Hepatic stellate cell (primary cell): ENCODE measurements at regions not wholly inside any gene's neighbourhood (a gene's known extent, or its start where the extent isn't known, plus 50 kb on each side); places are given as distances from the start of the nearest gene placed in this dataset.

Experiments
- DNase-seq: peaks from one replicate; pipeline ENCODE4 v3.0.0; 2011; ENCODE audit warnings: low spot score

DNA sequence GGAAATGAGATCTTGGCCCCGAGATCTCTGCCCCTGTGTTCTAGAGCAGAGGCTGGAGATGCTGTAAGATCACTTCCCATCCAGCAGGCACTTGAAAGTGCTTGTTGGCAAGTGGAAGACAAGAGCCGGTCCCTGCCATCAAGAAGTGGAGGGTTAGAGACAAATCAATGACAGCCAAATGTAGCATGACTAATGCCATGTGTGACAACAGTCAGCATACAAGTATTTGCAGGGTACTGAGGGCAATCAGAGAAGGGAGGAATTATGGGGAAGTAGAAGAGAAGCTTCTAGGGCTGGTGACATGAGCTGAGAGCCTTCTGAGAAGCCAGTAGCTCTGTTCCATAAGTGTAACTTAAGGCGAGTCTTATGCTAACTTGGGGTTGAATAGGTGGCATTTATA lies 58.6 kb downstream of the TMEM17 start:
- no peak for DNase-seq

DNA sequence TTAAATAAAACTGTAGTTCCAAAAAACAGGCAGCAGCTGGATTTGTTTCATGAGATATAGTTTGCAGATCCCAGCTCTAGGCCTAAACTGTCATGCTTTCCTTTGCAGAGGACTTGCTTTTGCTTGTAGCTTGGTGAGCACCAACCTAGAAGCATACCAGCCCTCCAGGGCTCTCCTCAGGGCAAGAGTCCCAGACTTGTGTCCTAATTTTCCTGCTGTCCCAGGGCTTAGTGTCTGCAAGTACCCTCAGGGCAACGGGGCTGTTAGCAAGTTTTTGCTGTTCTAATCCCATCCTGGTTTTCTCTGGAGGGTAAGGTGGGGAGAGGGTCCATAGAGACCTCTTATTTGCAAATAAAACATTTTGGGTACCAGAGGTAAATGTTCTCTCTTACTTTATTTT lies 59.5 kb downstream of the TMEM17 start:
- DNase-seq = no peak

DNA sequence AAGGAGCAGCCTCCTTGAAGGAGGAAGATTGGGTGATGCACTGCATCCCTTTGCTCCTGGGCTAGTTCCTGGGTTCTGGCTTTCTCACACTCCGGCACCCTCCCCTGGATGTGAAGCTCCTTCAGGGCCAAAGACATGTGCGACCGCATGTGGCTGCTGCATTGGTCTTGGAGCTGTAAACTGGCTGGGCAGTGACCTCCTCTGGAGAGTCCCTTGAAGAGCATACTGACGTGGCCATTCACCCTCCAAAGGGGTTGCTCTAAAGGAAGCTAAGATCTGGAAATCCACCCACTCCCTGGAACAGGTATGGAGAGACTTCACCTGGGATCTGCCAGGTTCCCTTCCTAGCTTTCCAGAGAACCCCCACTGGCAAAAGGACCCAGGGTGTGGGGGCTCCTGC lies 62.1 kb downstream of the TMEM17 start:
- DNase-seq = no peak

DNA sequence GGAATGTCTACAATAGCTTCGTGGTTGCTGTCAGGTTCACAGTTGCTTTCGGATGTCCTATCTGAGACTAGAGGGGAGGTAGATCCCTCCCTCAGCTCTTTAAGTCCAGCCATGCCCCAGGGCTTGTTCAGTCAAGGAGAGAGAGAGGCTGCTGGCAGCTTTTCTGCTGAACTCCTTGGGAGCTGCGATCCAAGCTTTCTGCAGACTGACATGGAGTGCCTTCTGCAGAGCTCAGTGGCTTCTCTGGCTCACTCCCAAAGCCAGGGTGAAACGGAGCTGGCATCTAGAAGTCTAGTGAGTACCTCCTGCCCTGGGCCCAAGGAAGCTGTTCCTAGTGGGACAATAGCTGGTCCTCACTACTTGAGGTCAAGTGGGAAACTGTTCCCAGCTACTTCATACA lies 62.5 kb downstream of the TMEM17 start:
- no peak for DNase-seq

DNA sequence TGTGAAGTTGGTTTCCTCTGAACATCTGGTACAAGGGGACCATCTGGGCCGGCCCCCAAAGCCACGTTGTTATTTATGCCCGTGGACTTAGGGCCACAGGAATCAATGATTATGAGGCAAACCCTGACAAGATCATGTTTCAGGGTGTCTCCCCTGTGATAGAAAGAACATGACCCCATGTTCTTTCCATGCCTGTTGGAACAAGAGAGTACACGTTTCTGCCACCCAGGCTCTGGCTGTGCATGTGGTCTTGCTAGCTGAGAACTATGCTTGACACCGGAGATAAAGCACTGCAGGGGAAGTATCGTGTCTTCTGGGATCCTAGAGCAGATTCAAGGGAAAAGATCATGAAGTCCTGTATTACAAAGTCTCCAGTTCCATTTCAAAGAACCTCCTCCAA lies 64.2 kb downstream of the TMEM17 start:
- no peak for DNase-seq

DNA sequence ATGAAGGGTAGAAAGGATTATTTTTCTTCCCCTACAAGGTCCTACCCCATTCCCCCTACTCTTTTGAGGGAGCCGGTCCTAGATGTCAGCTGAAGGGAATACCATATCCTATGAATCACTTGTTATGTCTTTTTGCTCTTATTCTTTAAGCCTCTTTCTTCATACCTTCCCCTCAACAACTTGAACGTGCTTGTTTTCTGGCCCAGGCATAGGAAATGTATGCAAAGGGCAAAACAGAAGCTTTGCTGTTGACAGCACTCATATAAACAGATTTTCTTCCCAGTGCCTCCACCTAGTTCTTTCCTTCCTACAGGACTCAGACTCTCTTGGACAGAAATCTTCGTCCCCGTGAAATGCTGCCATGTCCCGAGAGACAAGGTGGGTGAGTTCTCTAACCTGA lies 64.6 kb downstream of the TMEM17 start:
- DNase-seq = no peak

DNA sequence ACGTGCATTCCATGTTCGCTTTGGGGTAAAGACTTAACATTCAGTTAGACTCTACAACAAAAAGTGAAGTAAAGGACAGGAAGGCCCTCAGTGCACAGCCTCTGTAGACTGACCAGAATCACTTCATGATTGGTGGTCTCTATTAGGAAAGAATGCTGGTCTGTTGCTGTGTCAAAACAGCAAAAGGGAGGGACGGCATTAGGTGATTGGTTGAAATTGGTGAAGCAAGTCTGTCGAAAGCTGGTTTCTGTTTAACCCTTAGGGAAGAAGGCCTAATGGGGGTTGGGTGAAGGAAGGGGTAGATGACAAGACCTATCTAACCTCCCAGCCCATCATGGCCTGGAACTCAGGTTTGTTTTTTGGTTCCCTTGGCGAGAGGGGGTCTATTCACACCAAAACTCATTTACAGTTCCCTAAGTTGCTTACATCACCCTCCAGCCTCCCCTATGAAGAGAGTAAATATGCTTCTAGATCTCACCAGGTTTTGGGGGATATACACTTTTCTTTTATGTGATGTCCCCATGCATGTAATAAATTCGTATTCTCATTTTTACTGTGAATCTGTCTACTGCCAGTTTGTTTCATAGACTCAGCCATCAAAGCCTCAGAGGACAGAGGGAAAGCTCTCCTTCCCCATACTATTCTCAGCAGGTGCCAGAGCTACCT lies 65.6 kb downstream of the TMEM17 start:
- DNase-seq = no peak

DNA sequence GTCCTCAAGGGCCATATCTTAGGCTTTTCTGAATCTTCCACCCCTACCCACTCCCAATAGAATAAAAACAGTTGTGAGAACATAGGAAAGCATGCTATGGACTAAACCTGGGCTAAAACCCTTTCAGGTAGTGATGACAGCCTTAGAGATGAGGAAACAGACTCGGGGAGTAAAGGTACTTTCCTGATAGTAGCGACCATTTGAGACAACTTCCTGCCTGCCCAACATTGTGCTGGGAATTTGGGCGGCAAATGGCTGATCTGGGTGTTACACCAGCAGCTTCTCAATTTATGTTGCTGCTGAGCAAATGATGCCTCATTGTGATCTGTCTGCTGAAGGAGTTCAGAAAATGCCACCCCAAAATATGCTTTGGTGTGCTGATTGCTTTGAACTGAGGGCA lies 66.6 kb downstream of the TMEM17 start:
- no peak for DNase-seq

DNA sequence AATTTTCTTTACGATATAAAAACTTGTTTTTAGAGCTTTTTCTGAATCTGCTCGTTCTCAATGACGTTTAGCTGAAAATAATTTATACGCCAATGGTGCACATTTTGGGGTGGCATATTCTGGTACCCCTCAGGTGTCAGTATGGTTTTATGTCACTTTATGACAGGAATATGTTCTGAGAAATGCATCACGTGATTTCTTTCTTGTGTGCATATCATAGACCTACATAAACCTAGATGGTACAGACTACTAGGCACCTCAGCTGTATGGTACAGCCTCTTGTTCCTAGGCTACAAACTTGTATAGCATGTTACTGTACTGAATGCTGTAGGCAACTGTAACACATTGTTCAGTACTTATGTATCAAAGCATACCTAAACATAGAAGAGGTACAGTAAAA lies 68.2 kb downstream of the TMEM17 start:
- no peak for DNase-seq

DNA sequence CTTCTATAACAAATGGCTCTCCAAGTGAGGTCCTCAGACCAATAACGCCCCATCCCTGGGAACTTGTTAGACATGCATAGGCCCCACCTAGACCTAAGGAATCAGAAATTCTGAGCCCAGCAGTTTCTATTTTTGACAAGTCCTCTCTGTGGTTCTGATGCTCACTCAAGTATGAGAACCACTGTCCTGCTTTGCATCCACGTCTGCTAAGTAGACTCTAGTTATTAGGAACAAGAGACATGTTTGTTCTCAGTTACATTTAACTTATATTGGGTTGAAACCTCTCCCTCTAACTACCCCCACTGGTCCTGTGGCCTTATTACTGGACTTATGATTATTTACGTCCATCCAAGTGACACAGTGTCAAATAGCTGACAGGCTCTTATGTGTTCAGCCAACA lies 70.3 kb downstream of the TMEM17 start:
- DNase-seq = no peak

DNA sequence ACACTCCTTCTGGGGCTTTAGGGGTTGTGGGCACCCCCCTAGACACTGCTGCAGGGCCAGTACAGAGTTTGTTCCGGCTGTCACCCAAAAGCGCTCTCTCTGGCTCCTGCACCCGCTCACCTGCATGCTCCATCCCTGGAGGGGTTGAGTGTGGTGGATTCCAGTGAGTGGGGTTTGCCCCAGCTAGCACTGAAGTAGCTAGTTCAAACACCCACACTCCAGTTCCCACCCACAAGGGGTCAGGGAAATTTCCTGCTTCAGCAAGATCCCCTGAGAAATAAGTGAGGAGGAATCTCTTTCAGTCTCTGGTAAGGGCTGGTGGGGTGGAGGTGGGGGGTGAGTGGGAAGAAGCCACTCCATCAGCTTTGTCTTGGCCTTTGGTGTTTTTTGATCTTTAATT lies 73.6 kb downstream of the TMEM17 start:
- no peak for DNase-seq

DNA sequence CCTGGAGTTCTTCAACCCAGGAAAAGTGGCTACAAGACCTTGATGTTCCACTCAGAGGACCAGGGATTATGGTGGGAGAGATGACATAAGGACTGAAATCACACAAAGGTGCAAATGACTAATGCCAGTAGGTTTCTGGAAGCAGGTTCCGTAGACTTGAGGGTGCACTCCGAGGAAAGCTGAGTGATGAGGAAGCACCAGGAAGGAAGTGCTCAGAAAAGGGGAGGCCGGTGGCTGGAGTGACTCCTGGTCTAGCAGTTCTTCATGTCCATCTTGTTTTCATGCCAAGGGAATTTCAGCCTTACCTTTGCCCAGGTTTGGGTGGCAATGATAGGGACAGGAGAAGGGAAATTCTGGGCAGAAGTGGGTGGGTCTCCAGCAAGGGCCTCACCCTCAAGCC lies 74.5 kb downstream of the TMEM17 start:
- DNase-seq = no peak

DNA sequence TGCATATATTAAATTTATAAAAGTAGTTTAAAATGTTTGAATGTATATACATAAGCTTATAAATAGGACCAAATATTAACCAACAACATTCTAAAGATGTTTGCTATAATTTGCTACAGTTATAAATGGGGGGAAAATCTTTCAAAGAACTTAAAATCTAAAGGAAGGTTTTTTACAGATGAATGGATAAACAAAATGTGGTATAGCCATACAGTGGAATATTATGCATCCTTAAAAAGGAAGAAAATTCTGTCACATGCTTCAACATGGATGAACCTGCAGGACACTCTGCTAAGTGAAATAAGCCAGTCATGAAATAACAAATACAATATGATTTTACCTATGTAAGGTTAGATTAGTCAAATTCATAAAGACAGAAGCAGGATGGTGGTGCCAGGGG lies 75.8 kb downstream of the TMEM17 start:
- DNase-seq = no peak

DNA sequence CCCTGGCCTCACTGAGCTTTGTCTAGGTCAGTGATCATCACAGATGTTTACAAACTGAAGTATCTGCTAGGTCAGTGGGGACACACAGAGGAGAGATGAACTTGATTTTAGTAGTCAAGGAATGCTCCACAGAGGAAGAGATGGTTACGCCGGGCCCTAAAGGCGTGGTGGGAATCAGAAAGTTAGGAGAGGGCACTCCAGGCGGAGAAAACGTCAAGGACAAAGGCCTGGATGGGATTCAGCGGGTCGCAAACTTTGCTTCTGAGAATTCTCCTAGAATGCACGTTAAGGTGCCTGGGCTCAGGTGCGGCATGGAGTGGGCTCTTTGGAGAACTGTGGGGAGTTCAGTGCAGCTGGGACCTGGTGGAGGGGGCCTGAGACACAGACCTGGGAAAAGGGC lies 78.8 kb downstream of the TMEM17 start:
- DNase-seq = no peak

DNA sequence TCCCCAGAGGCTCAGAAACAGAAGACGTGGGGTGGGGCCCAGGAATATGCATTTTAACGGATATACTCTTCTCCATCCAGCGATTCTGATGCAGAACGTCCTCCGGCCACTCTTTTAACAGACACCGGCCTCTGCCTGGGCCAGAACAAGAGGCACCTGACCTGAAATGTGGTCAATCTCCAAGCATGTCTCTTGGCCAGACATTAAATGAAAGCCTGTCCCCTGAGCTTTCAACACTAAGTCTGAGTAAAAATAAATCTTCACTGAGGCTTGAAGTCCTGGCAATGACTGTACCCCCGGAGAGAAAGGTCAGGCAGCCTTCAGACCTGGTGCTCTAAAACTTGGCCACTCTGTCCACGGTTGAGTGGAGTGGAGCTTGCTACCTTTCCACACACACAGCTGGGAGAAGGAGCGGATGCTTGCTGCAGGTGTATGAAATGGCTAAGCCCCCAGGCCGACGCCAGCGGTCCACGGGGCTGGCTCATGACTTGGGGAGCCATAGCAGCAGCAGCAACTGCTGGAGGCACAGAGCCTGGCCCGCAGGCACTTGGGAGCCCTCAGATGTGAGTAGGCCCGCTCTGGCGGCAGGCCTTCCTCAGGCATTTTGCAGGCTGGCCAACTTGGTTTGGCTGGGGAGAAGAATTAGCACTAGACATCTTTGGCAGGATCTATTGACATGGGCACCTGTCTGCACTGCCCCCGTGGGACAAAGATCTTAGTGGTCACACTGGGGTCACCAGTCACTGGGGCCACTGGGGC lies 79.7 kb downstream of the TMEM17 start:
- no peak for DNase-seq

DNA sequence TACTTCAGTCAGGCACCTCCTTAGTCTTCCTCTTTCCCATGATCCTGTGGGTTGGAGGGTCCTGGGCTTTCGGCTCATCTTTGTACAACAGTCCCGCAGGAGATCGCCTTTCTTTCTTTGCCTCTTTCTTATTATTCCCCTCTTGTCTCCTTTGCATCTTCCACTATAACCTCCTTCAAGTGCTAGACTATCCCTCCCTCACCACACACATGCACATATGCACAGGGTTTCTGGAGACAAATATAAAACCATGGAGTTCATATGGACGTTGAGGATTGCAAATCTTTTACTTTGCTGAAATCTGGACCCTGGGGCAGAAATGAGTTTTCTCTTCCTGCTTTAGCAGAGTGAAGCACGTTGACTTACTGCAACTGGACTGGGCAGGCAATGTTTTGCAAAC lies 80.3 kb downstream of the TMEM17 start:
- no peak for DNase-seq

DNA sequence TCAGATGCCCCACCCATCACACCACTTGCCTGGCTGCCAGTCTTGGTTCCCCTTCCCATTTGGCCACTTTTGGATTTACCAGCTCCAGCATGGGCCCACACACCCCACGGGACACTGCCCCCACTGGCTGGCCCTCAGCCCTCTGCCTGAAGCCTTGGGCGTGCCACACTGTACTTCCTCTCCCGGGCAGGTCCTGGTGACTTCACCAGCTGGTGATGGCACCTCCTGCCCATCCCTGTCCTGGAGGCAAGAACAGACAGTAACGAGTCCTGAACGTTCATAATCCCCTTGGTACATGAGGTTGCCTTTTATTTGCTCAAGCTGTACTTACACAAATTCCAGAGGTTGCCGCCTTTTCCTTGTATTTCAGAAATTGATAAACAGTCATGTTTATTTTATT lies 81.1 kb downstream of the TMEM17 start:
- no peak for DNase-seq

DNA sequence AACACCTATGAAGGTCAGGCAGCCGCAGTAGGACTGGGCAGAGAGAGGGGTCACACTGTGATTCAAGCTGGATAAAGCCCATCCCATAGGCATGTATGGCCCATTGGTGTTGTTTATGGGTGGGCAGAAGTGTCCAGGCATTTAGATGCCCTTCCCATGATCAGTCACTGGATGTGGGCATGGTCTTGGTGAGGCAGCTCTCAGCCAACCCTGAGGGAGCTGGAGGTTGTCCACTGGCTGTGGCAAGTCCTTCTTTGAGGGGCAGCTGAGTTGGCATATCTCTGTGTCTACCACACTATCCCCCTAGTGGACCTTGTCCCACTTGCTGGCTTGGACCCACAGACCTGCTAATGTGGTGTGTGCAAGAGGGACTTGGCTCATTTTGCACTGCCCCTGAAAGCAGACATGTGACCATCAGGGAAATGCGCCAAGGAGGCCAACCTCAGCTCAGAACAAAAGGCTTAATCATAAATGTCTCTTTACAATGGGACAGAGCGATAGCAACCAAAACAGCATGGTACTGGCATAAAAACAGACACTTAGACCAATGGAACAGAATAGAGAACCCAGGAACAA lies 82.0 kb downstream of the TMEM17 start:
- no peak for DNase-seq

DNA sequence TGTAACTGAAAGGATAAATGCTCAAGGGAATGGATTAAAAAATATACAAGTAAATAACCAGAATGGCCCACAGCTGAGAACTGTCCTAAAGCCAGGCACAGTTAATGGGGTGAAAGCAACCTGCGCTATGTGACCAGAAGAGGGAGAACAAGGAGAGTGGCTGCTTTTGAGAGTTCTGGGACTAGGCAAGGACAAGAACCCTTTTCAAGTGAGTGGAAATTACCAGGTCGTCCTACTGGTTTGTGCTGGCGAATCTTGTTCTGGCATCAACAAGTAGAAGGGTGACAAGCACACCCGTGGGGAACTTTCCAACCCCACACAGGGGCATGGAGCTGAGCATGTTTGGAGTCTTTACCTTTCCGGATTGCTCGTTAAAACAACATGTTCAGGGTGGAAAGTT lies 82.8 kb downstream of the TMEM17 start:
- no peak for DNase-seq

DNA sequence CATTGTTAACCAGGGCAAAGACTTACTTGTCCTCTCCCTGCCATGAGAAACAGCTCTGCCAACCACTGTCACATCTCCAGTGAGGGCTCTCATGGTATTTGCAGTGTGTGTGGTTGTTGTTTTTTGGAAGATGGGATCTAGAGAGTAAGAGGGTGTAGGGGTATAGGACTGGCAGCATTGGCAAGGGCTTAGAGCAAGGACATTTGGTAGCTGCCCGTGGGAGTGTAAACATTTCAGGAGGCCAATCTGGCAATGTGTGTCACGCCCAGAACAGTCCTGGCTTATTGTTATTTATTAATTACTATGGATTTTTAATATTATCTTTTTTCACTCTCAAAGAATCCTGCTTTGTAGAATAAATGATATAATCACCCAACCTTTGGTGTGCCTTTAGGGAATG lies 90.5 kb downstream of the TMEM17 start:
- no peak for DNase-seq

DNA sequence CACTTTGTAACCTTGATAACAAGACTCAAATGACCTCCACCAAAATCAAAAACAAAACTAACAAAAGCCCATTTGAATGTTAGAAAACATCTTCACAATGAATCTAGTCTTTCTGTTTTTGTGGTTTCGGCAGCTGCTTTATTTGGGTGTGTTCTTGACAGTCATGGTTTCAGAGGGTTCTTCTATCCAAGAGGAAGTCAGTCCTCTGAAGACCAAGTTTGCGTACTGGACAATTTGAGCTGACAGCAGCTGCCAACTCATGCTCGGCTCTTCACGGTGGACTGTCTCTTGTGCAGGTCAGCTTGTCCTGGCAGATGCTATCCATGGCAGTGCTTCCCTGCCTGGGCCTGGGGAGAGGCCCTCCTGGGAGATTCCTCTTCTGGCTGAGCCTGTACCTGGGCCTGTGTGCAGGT lies 91.0 kb downstream of the TMEM17 start:
- no peak for DNase-seq

DNA sequence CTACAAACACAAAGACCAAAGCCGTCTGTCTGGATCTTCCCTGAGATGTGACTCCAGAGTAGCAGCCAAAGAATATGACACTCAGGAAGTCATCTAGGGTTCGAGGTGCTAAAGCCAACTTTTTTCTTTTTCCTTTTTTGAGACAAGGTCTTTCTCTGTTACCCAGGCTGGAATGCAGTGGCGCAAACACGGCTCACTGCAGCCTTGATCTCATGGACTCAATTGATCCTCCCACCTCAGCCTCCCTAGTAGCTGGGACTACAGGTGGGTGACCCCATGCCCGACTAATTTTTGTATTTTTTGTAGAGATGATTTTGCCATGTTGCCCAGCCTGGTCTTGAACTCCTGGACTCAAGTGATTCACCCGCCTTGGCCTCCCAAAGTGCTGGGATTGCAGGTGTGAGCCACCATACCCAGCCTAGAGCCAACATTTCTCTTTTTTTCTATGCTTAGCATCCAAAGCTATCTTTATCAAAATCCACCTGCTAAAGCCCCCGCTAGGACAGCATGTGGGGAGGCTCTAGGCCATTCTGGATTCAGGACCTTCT lies 92.8 kb downstream of the TMEM17 start:
- no peak for DNase-seq

DNA sequence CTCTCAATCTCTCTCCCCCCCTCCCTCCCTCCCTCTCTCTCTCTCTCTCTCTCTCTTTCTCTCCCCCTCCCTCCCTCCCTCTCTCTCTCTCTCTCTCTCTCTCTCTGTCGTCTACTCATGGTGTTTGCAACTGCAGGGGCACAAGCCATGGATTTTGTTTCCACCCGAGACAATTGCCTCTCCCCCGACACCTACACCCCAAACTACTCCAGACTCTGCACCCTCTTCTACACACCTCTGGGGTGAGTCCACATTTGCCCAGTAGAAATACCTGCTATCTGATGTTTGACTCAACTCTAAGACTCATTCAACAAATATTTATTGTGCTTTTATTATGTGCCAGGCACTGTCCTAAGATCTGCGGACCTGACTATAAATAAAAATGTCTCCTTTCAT lies 93.7 kb downstream of the TMEM17 start:
- no peak for DNase-seq
